Kidney (tissue), 13 donors: ENCODE measurements at regions not wholly inside any gene's neighbourhood (a gene's known extent, or its start where the extent isn't known, plus 50 kb on each side); places are given as distances from the start of the nearest gene placed in this dataset.

ENCODE experiments used
- DNase-seq, 5 donors: peaks; one replicate each; pipeline ENCODE4 v3.0.0-alpha.2; 2013 to 2020
- FAIRE-seq: peaks from 2 replicates; lab custom pipeline; 2012; peaks lifted over from hg19 to GRCh38; lab: Jason Lieb, UNC
- H3K27ac ChIP-seq, 2 donors: one replicate each; pipeline ENCODE4 v1.7.0; 2013; ENCODE audit warnings: low read depth in 2 of 2, low read length in 2 of 2, inconsistent platforms in 1 of 2
- H3K27me3 ChIP-seq: one replicate; pipeline ENCODE4 v1.7.1; 2013; ENCODE audit warnings: low read length, inconsistent platforms; ENCODE audit not compliant: control insufficient read depth, insufficient read depth
- H3K36me3 ChIP-seq, 3 donors: one replicate each; pipeline versions ENCODE4 v1.7.0 to v1.7.1; 2013; ENCODE audit warnings: low read length in 3 of 3, control low read depth in 1 of 3, inconsistent platforms in 1 of 3; ENCODE audit not compliant: insufficient read depth in 3 of 3, control insufficient read depth in 2 of 3
- H3K4me1 ChIP-seq, 3 donors: one replicate each; pipeline versions ENCODE4 v1.7.0 to v1.7.1; 2013; ENCODE audit warnings: low read length in 3 of 3, inconsistent platforms in 1 of 3, low read depth in 1 of 3; ENCODE audit not compliant: control insufficient read depth in 2 of 3, insufficient read depth in 2 of 3
- H3K4me3 ChIP-seq, 3 donors: one replicate each; pipeline versions ENCODE4 v1.7.0 to v1.8.1; 2013; ENCODE audit warnings: low read length in 3 of 3, control low read depth in 1 of 3, inconsistent platforms in 1 of 3
- H3K9ac ChIP-seq, 3 donors: one replicate each; pipeline versions ENCODE4 v1.7.0 to v1.7.1; 2013; ENCODE audit warnings: low read length in 3 of 3, control low read depth in 1 of 3, inconsistent platforms in 1 of 3
- H3K9me3 ChIP-seq, 3 donors: one replicate each; pipeline versions ENCODE4 v1.7.0 to v1.7.1; 2013; ENCODE audit warnings: low read length in 3 of 3, control low read depth in 1 of 3, inconsistent platforms in 1 of 3; ENCODE audit not compliant: control insufficient read depth in 2 of 3, insufficient read depth in 1 of 3
- CTCF ChIP-seq: IDR thresholded peaks from 3 replicates; pipeline ENCODE4 v1.5.1; 2012; ENCODE audit warnings: mild to moderate bottlenecking, moderate library complexity, borderline replicate concordance; ENCODE audit not compliant: insufficient read depth; ENCODE audit errors: extremely low read depth
- intact Hi-C: fragments of 100-400 bp; cut with DNase I; formaldehyde crosslinking; loops from one replicate; pipeline ENCODE4 v1.11.1; 2022
- donor health status: control.
- donor health status: control.
- donor health status: control.
- donor health status: control.
- donor health status: control.
- donor health status: DM: yes; HTN: yes; CAD: no.
- donor health status: Normal renal cell carcinoma (clear cell type).

GRCh38 chr14:39768589-39768988 is 336.4 kb upstream of the FBXO33 start:
- intact Hi-C loops, result no loop called here
- H3K27ac ChIP-seq, result no peak overlapping the region
- H3K9me3 ChIP-seq, result no peaks in the 10 kb centered on the region
- no peaks in the 10 kb centered on the region for H3K27me3 ChIP-seq
- DNase-seq, result peak in 2 of 5 donors; percentile 13 to 18
- TF ChIP-seq CTCF, result no peak
- FAIRE-seq, result no peak
- no peak overlapping the region for H3K4me3 ChIP-seq
- no peaks in the 10 kb centered on the region for H3K36me3 ChIP-seq
- H3K4me1 ChIP-seq, result no peaks in the 10 kb centered on the region
- H3K9ac ChIP-seq, result no peak overlapping the region

- Histone ChIP-seq H3K4me3 (no peak overlapping the region), H3K4me1 (no peaks in the 10 kb centered on the region), H3K27ac (no peak overlapping the region), H3K27me3 (no peaks in the 10 kb centered on the region), H3K36me3 (no peaks in the 10 kb centered on the region), H3K9me3 (no peaks in the 10 kb centered on the region), H3K9ac (no peak overlapping the region)
- no peak for FAIRE-seq
- intact Hi-C loops, result no loop called here
- TF ChIP-seq CTCF, result no peak
- DNase-seq, result no peak
These were observed 334.3 kb upstream of the FBXO33 start for GRCh38 chr14:39766397-39767000.

- H3K27ac ChIP-seq, result no peak overlapping the region
- FAIRE-seq (no peak), DNase-seq (no peak)
- no peak overlapping the region for H3K4me3 ChIP-seq
- H3K9ac ChIP-seq, result no peak overlapping the region
- no peaks in the 10 kb centered on the region for H3K27me3 ChIP-seq
- H3K36me3 ChIP-seq, result no peaks in the 10 kb centered on the region
- no peaks in the 10 kb centered on the region for H3K9me3 ChIP-seq
- no peak for TF ChIP-seq CTCF
- H3K4me1 ChIP-seq, result no peaks in the 10 kb centered on the region
- intact Hi-C loops, result no loop called here
These were observed 333.4 kb upstream of the FBXO33 start for GRCh38 chr14:39765676-39766075.

GRCh38 chr14:39763402-39763890 is 331.2 kb upstream of the FBXO33 start:
- FAIRE-seq, result no peak
- Histone ChIP-seq H3K27me3 (no peaks in the 10 kb centered on the region), H3K36me3 (no peaks in the 10 kb centered on the region), H3K9me3 (no peaks in the 10 kb centered on the region), H3K27ac (no peak overlapping the region), H3K9ac (no peak overlapping the region), H3K4me1 (no peaks in the 10 kb centered on the region), H3K4me3 (no peak overlapping the region)
- no peak for DNase-seq
- no peak for TF ChIP-seq CTCF
- intact Hi-C loops, result no loop called here
